IPS-NIHi11 (cell line): ENCODE measurements at regions not wholly inside any gene's neighbourhood (a gene's known extent, or its start where the extent isn't known, plus 50 kb on each side); places are given as distances from the start of the nearest gene placed in this dataset.
"Not testable (repeated sequence)": the region's sequence is repeated elsewhere in the genome, so short reads cannot be mapped to it uniquely, and the experiment has no call there.

Experiments used
- DNase-seq: peaks from one replicate; pipeline ENCODE4 v3.0.0; 2012; ENCODE audit warnings: mixed read lengths, low spot score

DNA sequence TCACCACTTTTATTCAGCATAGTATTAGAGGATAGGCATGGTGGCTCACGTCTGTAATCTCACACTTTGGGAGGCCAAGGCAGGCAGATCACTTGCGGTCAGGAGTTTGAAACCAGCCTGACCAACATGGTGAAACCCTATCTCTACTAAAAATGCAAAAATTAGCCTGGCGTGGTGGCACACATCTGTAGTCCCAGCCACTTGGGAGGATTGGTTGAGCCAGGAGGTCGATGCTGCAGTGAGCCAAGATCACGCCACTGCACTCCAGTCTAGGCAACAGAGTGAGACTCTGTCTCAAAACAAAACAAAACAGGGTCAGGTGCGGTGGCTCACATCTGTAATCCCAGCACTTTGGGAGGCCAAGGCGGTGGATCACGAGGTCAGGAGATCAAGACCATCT is 190.3 kb upstream of the SFSWAP start:
- DNase-seq = not testable (repeated sequence)

DNA sequence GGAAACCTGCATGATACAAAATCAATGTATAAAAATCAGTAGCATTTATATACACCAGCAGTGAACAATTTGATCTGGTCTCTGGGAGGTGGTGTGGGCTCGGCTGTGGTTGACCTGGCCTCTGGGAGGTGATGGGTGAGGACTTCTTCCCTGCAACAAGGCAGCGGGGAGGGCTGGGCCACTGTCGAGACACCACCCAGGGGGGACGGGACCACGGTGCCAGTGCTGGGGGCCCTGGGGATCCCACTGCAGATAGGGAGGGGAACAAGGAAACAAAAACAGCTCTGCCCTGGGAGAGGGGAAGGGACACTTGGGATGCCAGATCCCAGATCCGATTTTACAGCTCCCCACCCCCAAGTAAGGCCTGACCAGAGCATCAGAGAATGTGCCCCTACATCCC is 189.6 kb upstream of the SFSWAP start:
- no peak for DNase-seq

- no peak for DNase-seq
Measured at GRCh38 chr12:131525795-131526508, 184.9 kb upstream of the SFSWAP start.

- no peak for DNase-seq
Measured at GRCh38 chr12:131527092-131527491, 183.8 kb upstream of the SFSWAP start.

DNA sequence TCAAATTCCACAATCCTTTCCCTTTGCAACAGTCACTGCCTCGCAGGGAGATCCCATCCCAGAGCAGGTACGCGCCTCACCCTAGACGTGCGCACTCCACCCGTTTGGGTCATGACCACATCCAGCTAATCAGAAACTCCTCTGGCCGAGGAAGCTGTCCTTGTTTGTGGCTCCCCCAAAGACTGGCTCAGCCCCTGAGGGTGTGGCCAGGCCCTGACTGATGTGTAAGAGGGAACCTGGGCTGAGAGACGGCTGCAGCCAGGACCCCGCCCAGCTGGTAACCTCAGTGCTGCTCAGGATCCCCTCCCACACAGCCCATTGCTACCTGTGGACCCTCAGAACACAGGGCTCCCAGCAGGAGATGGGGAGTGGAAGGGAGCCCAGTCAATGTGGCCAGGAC is 183.2 kb upstream of the SFSWAP start:
- no peak for DNase-seq

GRCh38 chr12:131528144-131528543 is 182.7 kb upstream of the SFSWAP start:
- no peak for DNase-seq

GRCh38 chr12:131528667-131529066 is 182.2 kb upstream of the SFSWAP start:
- no peak for DNase-seq

GRCh38 chr12:131529196-131530040 is 181.5 kb upstream of the SFSWAP start:
- DNase-seq = no peak

GRCh38 chr12:131530041-131530332 is 180.9 kb upstream of the SFSWAP start:
- DNase-seq = no peak

GRCh38 chr12:131530422-131530821 is 180.5 kb upstream of the SFSWAP start:
- DNase-seq = no peak

GRCh38 chr12:131533139-131533538 is 177.8 kb upstream of the SFSWAP start:
- DNase-seq = no peak

- DNase-seq = no peak
Measured at GRCh38 chr12:131535779-131536178, 175.1 kb upstream of the SFSWAP start.

GRCh38 chr12:131536337-131536736 is 174.6 kb upstream of the SFSWAP start:
- DNase-seq = no peak

- DNase-seq = no peak
Measured at GRCh38 chr12:131536766-131537165, 174.1 kb upstream of the SFSWAP start.

DNA sequence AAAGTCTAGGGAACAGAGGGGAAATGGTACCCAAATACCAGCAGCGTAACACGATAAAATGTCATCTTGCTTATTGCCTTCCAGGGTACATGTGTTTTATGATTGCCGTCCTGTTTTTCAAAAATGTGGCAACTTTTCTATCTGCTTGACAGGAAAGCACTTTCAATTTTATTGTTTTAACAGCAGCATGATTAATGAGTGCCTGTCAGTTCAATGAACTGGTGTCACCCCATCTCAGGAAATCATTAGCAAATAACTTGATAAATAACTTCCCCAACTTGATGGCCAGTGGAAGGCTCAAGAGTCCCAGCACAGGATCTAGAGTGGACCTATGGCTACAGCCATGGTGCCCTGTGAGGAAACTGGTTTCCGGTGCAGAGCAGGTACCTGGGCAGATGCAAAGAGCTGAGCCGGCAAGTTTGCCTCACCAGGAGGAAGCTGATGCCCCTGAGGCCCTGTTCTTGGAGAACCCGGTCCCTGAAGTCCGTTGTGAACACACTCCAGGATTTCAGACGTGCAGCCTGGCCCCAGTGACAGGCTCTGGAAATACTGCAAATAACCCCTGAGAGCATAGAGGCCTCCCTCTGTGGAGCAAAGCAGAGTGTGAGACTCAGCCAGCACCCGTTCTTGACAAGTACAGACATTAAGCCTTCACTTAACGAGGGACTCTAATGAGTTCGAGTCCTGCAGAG is 173.5 kb upstream of the SFSWAP start:
- no peak for DNase-seq

DNA sequence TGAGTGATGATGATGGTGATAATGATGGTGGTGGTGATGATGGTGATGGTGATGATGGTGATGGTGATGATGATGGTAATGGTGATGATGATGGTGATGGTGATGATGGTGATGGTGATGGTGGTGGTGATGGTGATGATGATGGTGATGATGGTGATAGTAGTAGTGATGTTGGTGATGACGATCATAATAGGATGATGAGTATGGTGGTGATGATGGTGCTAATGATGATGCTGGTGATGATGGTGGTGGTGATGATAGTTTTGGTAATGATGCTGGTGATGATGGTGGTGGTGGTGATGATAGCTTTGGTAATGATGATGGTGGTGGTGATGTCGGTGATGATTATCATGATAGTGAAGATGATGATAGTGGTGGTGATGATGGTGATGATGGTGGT is 171.5 kb upstream of the SFSWAP start:
- DNase-seq = no peak

- no peak for DNase-seq
Measured at GRCh38 chr12:131540138-131540623, 170.7 kb upstream of the SFSWAP start.

DNA sequence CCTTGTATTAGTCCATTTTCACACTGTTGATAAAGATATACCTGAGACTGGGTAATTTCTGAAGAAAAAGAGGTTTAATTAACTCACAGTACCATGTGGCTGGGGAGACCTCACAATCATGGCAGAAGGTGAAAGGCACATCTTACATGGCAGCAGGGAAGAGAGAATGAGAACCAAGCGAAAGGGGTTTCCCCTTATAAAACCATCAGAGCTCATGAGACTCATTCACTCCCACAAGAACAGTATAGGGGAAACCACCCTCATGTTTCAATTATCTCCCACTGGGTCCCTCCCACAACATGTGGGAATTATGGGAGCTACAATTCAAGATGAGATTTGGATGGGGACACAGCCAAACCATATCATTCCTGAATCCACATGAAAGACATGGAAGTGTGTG is 169.4 kb upstream of the SFSWAP start:
- not testable (repeated sequence) for DNase-seq

- no peak for DNase-seq
Measured at GRCh38 chr12:131542351-131542750, 168.5 kb upstream of the SFSWAP start.

- no peak for DNase-seq
Measured at GRCh38 chr12:131543040-131543439, 167.8 kb upstream of the SFSWAP start.

- no peak for DNase-seq
Measured at GRCh38 chr12:131547555-131547954, 163.3 kb upstream of the SFSWAP start.

GRCh38 chr12:131550121-131550520 is 160.8 kb upstream of the SFSWAP start:
- DNase-seq = no peak
